ENCODE measurements at regions not wholly inside any gene's neighbourhood (a gene's known extent, or its start where the extent isn't known, plus 50 kb on each side); places are given as distances from the start of the nearest gene placed in this dataset.

GRCh38 chr4:157634057-157634456 lies 413.5 kb downstream of the GRIA2 start:
- H3K4me3 ChIP-seq, result no peak overlapping the region
- no peak for TF ChIP-seq CTCF (IDR thresholded peaks at IDR 0.05)
- H3K9me3 ChIP-seq, result no peaks in the 10 kb centered on the region
- H3K27me3 ChIP-seq, result no peaks in the 10 kb centered on the region
- no peaks in the 10 kb centered on the region for H3K4me1 ChIP-seq
- no peak overlapping the region for H3K27ac ChIP-seq
- no peak for DNase-seq
- intact Hi-C loops (cut with DNase I; ENCODE audit: low total_unique reads), result no loop called here
- no peaks in the 10 kb centered on the region for H3K36me3 ChIP-seq

- H3K27ac ChIP-seq, result no peak overlapping the region
- H3K27me3 ChIP-seq, result no peaks in the 10 kb centered on the region
- no peak for TF ChIP-seq CTCF (IDR thresholded peaks at IDR 0.05)
- no peaks in the 10 kb centered on the region for H3K36me3 ChIP-seq
- intact Hi-C loops (cut with DNase I; ENCODE audit: low total_unique reads), result no loop called here
- no peak for DNase-seq
- no peaks in the 10 kb centered on the region for H3K9me3 ChIP-seq
- H3K4me3 ChIP-seq, result no peak overlapping the region
- peaks cover 0 to 9% (median 0%) of the 10 kb centered on the region in 4 donors for H3K4me1 ChIP-seq
Observed at GRCh38 chr4:157616741-157617472, 396.4 kb downstream of the GRIA2 start.

- Histone ChIP-seq H3K27ac (no peak overlapping the region), H3K4me1 (peaks cover 0 to 8% (median 0%) of the 10 kb centered on the region in 4 donors), H3K27me3 (no peaks in the 10 kb centered on the region), H3K9me3 (no peaks in the 10 kb centered on the region), H3K4me3 (no peak overlapping the region), H3K36me3 (no peaks in the 10 kb centered on the region)
- no peak for TF ChIP-seq CTCF (IDR thresholded peaks at IDR 0.05)
- intact Hi-C loops (cut with DNase I; ENCODE audit: low total_unique reads), result no loop called here
- no peak for DNase-seq
Observed at GRCh38 chr4:157607996-157608395, 387.5 kb downstream of the GRIA2 start.

GRCh38 chr4:157600583-157600982 lies 380.1 kb downstream of the GRIA2 start:
- intact Hi-C loops (cut with DNase I; ENCODE audit: low total_unique reads), result no loop called here
- no peak for DNase-seq
- H3K9me3 ChIP-seq, result no peaks in the 10 kb centered on the region
- no peak overlapping the region for H3K27ac ChIP-seq
- H3K4me1 ChIP-seq, result no peaks in the 10 kb centered on the region
- H3K36me3 ChIP-seq, result no peaks in the 10 kb centered on the region
- no peak for TF ChIP-seq CTCF (IDR thresholded peaks at IDR 0.05)
- H3K27me3 ChIP-seq, result no peaks in the 10 kb centered on the region
- no peak overlapping the region for H3K4me3 ChIP-seq

- Histone ChIP-seq H3K4me1 (peaks cover 0 to 21% (median 0%) of the 10 kb centered on the region in 4 donors), H3K9me3 (no peaks in the 10 kb centered on the region), H3K36me3 (no peaks in the 10 kb centered on the region), H3K27me3 (no peaks in the 10 kb centered on the region), H3K27ac (no peak overlapping the region), H3K4me3 (no peak overlapping the region)
- no peak for TF ChIP-seq CTCF (IDR thresholded peaks at IDR 0.05)
- intact Hi-C loops (cut with DNase I; ENCODE audit: low total_unique reads), result no loop called here
- DNase-seq, result no peak
Observed at GRCh38 chr4:157591245-157591644, 370.7 kb downstream of the GRIA2 start.

Data from tibial artery (tissue), 4 donors.